AG08395 (cell line): ENCODE measurements at regions not wholly inside any gene's neighbourhood (a gene's known extent, or its start where the extent isn't known, plus 50 kb on each side); places are given as distances from the start of the nearest gene placed in this dataset.

Experiments used
- DNase-seq: peaks from one replicate; pipeline ENCODE4 v3.0.0; 2012; ENCODE audit warnings: mixed read lengths, low spot score

DNA sequence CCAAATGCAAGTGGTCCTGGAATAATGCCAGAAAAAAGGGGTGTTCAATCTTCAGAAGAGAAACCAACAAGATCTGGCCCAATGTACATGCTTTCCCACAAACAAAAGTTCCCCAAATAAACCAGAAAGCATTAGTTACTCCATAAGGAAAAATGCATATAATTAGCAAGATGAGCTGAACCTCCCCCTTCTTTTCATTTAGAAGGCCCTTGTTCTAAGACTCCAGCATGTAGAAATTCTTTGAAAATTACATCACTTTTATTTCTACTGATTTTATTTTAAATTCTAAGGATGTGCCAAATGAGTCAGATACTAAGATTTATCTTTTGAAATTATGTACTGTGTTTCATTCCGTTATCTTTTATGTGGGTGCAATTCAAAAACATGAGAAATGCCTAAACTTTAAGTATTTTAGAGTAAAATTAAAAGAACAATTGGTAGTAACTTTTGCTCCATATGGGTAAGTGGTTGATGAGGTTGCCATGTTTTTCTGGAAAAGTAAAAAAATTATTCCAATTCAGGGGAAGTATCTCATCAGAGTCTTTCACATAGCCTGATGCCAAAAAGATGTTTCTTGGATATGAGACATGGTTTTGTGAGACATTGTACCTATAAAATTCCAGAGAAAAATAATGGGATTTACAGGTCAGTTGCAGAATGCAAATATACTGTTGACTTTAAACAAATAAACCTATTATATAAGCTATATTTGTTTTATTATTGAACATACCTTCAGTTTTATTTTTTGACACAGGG, 106.5 kb upstream of the CCDC112 start:
- DNase-seq, result no peak

DNA sequence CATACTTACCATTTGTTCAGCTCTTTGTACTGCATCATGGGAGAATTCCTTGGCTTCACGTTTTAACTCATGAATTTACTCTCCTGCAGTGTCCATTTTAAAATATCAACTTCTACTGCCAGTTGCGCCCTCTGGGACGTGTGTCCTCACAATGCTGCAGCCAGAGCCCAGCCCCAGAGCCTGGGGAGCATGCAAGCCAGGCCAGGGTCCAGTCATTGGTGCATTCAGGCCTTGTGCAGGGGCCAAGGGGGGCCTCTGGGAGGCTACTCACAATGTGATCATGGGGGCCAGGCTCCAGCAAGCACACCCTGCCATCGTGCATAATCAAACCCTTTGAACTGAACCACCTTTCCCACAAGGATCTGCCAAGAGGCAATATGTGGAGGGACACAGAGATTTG, 105.6 kb upstream of the CCDC112 start:
- no peak for DNase-seq

GRCh38 chr5:115398719-115399118, 102.3 kb upstream of the CCDC112 start:
- DNase-seq, result no peak

- DNase-seq, result no peak
Measured at GRCh38 chr5:115396688-115397087, 100.2 kb upstream of the CCDC112 start.

GRCh38 chr5:115396081-115396480, 99.6 kb upstream of the CCDC112 start:
- no peak for DNase-seq

DNA sequence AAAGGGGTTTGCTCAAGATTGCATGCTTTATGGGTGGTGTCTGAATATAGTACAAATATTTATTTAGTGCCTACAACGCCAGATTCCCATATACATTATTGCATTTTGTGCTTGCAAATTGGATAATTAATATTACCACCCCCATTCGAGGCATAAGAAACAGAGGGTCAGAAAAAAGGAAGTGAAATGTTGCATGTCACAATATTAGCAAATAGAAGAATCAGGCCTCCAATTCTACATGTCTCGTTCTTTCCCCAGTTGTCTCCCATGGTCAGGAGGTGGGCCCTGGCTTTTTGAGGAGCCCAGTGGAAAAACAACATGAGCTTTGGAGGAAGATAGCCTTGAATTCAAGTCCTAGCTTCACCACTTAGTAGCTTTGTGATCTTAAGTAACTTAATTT, 98.1 kb upstream of the CCDC112 start:
- DNase-seq, result no peak

DNA sequence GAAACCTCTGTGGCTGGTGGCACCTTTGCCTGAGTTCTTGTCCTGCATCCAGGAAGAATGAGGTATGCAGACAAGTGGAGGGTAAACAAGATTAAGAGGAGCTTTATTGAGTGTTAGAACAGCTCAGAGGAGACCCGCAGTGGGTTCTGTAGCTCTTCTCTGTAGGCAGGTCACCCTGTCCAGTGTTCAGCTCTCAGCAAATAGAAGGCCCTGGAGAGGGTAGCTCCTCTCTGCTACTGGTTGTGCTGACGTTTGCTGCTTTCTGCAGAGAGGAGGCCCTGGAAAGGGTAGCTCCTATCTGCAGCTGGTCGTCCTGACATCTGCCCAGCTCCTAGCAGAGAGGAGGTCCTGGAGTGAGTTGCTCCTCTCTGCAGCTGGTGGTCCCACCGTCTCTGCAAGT, 96.8 kb upstream of the CCDC112 start:
- DNase-seq, result no peak

GRCh38 chr5:115392611-115393010, 96.2 kb upstream of the CCDC112 start:
- DNase-seq, result peak; percentile 59

DNA sequence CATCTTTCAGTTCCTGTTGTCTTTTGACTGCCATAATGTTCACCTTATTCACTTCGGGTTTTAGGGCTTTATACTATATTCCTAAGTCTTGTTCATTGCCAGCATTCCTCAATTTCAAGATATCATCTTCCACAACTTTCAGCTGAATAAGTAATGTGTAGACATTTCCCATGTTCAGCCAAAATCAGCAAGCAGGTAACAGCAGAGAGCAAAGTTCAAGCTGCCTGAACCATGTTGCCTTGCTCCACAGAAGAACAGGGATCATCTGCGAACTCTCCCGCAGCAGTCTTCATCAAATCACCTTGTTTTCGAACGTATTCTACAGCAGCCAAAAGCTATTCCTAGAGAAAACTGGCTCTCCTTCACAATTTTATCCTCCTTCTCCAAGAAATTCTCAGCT, 95.3 kb upstream of the CCDC112 start:
- no peak for DNase-seq

DNA sequence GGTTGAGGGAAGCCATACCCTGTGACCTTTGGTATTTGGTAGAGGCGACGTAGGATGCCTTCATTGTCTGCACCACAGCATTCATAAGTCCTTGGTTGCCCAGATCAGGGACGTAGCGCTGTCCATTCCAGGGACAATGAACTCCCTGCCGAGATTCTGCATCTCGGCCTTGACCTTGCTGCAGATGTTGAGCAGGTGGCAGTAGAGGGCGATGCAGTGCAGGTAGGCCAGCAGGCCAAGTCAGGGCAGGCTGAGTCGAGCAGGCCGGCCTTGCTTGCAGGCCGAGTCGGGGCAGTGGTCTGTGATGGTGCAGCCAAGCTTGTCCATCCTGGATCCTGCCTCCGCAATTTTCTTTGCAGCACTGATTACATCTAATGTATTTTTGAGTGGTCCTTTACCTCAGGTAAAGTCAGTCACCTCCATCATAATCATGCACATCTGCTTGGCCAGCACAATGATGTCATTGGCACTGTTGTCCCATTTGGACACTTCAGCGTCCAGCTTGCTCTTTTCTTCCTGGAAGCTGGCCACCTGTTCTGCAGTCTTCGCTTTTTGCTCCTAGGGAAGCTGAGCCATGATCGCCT, 93.4 kb upstream of the CCDC112 start:
- no peak for DNase-seq

GRCh38 chr5:115389034-115389798, 92.8 kb upstream of the CCDC112 start:
- DNase-seq, result peak; percentile 35

DNA sequence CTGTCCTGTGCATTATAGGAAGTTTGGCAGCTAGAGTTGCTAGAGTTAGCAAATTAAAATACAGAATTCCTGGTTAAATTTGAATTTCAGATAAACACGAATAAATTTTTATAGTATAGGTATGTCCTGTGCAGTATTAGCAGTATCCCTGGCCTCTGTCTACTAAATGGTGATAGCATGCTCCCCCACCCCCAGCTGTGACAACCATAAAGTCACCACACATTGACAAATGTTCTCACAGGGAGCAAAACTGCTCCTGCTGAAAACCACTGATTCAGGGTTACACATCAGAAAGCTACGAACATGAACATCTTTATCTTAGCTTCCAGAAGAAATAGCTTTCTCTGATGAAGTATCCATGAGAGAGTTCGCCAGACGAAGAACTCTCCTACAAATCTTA, 91.8 kb upstream of the CCDC112 start:
- no peak for DNase-seq

GRCh38 chr5:115387816-115388215, 91.4 kb upstream of the CCDC112 start:
- DNase-seq, result no peak

DNA sequence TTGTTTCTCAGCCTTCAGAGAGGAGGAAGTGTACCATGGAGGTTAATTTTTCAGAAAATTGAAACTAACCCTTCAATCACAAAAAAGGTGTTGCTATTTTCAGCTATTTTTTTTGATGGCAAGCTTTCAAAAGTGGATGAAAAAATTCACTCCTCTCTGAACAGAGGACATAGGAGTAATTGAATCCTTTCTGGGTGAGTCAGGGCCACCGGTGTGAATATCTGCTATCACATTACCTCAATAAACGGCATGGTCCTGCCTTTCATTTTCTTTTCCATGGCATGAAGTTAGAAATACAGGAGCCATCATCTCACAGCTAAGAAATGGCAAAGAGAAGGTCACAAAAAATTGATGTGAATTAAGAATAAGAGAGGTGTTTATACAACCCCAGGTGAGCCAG, 90.2 kb upstream of the CCDC112 start:
- DNase-seq, result no peak

DNA sequence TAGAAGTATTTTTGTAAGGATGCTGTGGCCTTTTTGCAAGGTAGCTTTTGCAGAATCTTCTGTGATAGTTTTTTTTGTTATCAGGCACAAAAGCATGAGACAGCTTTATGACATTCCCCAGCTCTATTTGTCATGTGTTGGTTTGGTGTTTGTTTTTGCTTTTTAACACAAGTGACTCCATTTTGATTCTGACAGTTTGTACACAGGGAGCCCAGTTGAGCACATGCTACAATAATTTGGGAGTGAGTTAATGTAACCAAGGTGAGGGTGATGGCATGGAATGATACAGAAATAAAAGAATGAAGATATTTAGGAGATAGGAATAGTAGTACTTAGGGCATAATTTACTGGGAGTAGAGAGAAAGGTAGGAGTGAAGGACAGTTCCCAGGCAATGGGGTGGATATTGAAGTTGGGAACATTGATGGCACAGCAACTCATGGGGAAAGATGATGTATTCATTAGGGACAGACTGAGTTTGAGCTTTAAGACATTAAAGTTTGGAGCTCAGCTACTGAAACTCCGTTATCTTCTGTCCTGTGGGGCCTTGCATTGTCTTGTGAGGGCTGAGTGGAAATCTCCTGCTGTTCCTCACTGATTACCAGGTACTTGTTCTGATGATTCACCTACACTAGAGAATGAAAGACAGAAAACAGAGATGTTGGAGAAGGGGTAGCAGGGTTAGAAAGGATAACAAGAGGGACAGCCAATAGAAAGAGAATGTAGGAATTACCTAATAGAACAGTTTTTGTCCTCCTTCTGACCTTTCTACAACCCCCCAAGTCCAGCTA, 88.3 kb upstream of the CCDC112 start:
- no peak for DNase-seq

- no peak for DNase-seq
Measured at GRCh38 chr5:115382989-115383388, 86.5 kb upstream of the CCDC112 start.

DNA sequence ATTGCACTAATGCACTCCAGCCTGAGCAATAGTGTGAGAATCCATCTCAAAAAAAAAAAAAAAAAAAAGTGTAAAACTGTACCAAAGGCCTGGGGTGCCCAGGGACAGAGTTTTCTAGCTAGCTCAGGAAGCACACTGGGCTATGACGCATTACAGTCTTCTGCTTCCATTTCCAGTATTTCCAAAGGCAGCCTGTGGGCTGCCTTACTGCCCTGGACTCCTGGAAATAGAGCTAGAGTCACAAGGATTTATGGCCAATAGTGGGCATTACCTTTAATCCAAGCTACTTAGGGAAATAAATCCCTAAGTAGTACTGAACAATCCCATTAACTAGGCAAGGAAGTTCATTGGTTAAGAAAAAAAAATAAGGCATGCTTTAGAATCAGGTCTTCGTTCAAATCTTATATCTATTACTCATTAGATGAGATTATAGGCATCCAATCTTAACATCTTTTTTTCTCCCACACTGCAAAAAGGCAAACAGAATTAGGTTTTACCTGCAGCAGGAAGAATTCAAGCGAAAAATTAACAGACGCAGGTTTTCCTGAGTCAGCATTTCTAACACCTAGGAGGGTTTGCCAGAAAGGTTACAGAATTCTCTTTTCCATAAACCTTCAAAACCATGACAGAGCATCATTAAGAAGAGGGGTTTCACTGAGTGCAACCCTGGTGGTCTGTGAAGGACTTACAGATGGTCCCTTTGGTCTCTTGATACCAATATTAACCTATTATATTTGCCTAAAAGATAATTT, 85.6 kb upstream of the CCDC112 start:
- DNase-seq, result no peak

DNA sequence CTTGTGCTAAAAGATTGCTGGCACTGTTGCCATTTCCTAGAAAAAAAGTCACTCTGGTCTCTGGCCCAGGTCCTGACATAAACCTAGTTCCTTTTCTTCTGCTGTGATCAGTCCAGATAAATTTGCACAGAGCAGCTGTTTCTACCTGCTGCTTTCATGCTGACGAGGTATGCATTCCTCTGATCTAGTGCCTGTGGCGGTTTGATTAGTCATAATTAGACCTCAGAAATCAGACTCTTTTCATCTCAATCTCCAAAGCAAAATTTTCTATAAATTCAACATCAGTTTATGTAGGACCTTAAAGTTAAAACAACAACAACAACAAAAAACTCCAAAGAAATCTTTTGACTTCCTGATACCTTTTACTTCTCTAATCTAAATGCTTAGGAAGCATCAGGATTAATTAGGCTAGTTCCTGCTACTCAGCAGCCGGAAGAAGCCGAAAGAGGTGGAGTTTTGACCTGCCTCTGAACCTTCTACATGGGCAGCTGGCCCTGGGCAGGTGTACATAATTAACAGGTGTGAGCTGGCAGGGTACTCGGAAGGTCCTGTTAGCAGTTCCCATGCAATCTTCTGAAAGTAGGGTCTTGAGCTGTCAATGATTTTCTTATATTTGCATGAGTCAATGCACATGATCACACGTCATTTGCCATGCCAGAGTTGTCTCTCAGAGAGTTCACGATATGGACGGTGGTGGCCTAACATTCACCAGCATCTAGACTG, 83.3 kb upstream of the CCDC112 start:
- no peak for DNase-seq

- DNase-seq, result no peak
Measured at GRCh38 chr5:115378754-115379153, 82.3 kb upstream of the CCDC112 start.

DNA sequence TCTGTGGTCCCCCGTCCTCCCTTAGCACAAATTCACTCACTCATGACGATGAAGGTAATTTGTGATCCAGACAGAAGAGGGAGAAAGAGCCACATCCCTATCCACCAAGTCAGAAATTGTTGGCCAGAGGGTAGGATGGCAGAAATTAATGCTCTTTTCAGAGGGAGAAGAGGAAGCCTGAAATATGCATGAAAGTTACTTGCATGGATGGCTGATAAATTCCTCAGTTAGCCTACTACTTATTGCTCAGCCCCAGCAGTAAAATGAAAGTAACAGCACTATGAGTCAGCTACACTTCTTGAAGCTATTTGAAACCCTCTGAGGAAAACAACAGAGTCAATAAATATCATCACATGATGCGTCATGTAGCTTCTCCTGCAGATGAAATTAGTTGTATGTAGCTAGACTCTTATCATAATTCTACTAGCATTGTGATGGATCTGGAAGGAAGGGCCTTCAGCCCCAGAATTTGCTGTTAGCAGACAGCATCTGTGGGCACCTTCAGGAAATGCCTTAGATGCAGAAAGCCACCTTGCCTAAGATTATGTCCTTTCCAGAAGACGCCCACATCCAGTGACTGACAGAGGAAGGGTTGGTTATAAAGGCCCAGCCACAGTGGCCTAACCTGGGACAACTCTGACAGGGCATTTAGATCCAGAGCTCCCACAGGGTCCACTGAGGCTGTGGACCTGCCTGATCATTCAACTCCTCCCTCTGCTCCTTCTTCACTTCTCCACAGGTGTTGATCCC, 81.2 kb upstream of the CCDC112 start:
- peak; percentile 84 for DNase-seq
